Mammary epithelial cell (primary cell): ENCODE measurements at regions not wholly inside any gene's neighbourhood (a gene's known extent, or its start where the extent isn't known, plus 50 kb on each side); places are given as distances from the start of the nearest gene placed in this dataset.

Source experiments
- EZH2 ChIP-seq: IDR thresholded peaks from 2 replicates; pipeline ENCODE4 v1.6.1; 2012; ENCODE audit warnings: low read length, inconsistent platforms, borderline replicate concordance
- TF ChIP-seq, protein P1 (sequence below), 2 donors: IDR thresholded peaks in 1 of 2; conservative IDR thresholded peaks in 1 of 2; 2 replicates each; pipeline ENCODE4 v1.5.1; 2011 to 2012; ENCODE audit warnings: inconsistent platforms in 2 of 2, low read length in 2 of 2, mild to moderate bottlenecking in 2 of 2, control low read depth in 1 of 2, low read depth in 1 of 2; ENCODE audit not compliant: insufficient read depth in 1 of 2; ENCODE audit errors: extremely low read depth in 1 of 2

DNA sequence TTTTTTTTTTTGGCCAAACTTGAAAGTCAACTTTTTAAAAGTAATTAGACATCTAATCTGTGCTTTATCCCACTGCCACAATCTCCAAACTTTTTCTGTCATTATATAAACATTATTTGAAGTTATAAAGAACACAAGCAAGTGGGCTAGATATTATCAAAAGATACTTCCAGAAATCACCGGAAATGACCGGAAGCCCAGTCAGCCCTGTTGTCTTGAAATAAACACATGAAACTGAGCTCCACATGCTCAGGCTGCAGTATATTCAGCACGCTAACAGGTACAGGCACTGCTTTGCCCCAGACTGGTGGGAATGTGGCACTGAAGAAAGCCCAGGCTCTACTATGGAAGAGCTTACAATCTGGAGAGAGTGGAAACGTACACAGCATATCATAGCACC, 158.9 kb upstream of the PLEKHG7 start:
- TF ChIP-seq, protein P1, sequence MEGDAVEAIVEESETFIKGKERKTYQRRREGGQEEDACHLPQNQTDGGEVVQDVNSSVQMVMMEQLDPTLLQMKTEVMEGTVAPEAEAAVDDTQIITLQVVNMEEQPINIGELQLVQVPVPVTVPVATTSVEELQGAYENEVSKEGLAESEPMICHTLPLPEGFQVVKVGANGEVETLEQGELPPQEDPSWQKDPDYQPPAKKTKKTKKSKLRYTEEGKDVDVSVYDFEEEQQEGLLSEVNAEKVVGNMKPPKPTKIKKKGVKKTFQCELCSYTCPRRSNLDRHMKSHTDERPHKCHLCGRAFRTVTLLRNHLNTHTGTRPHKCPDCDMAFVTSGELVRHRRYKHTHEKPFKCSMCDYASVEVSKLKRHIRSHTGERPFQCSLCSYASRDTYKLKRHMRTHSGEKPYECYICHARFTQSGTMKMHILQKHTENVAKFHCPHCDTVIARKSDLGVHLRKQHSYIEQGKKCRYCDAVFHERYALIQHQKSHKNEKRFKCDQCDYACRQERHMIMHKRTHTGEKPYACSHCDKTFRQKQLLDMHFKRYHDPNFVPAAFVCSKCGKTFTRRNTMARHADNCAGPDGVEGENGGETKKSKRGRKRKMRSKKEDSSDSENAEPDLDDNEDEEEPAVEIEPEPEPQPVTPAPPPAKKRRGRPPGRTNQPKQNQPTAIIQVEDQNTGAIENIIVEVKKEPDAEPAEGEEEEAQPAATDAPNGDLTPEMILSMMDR (conservative IDR thresholded peaks at IDR 0.05 in 1 of 2, IDR thresholded peaks at IDR 0.05 in 1 of 2; ENCODE audit: extremely low read depth in 1 of 2, insufficient read depth in 1 of 2, low read depth in 1 of 2, low read length in 2 of 2): no peak
- no peak for TF ChIP-seq EZH2
